Prostate gland (tissue), 2 donors: ENCODE measurements at regions not wholly inside any gene's neighbourhood (a gene's known extent, or its start where the extent isn't known, plus 50 kb on each side); places are given as distances from the start of the nearest gene placed in this dataset.

Source experiments
- POLR2A ChIP-seq: fragments of 450-650 bp; IDR thresholded peaks from one replicate; pipeline ENCODE4 v1.6.1; 2016; ENCODE audit warnings: antibody characterized with exemption, mild to moderate bottlenecking
- POLR2AphosphoS5 ChIP-seq: sonication (generic); formaldehyde crosslinking; IDR thresholded peaks from one replicate; pipeline ENCODE4 v1.6.1; 2017; ENCODE audit warnings: antibody characterized with exemption
- TF ChIP-seq, protein P1 (sequence below), 4 experiments: fragments of 200-600 bp in 2 of 4; fragments of 450-650 bp in 2 of 4; sonication (generic) in 2 of 4; IDR thresholded peaks; 1 replicate in 3 of 4; 2 replicates in 1 of 4; pipeline ENCODE4 v1.5.1; 2016 to 2019; ENCODE audit warnings: antibody characterized with exemption in 4 of 4, mild to moderate bottlenecking in 2 of 4, moderate library complexity in 2 of 4

DNA sequence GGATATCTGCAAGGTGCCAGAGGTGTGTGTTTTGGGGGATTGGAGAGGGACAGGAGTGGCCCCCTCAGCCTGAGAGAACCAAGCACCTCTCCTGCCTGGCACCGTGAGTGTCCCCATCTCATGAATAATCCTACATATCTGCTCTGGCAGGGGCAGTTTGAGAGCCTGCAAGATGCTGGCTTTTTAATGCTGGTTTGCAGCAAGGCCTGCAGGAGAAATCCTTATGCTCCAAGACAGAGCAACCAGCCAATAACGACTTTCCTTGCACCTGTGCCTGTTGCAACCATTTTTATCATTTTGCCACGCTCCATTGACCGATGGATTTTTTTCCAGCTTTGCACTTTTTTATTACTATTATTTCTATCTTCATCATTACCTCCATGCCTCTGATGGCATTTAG, 259.4 kb upstream of the SKOR2 start:
- TF ChIP-seq POLR2AphosphoS5 (no peak), POLR2A (no peak)
- TF ChIP-seq, protein P1, sequence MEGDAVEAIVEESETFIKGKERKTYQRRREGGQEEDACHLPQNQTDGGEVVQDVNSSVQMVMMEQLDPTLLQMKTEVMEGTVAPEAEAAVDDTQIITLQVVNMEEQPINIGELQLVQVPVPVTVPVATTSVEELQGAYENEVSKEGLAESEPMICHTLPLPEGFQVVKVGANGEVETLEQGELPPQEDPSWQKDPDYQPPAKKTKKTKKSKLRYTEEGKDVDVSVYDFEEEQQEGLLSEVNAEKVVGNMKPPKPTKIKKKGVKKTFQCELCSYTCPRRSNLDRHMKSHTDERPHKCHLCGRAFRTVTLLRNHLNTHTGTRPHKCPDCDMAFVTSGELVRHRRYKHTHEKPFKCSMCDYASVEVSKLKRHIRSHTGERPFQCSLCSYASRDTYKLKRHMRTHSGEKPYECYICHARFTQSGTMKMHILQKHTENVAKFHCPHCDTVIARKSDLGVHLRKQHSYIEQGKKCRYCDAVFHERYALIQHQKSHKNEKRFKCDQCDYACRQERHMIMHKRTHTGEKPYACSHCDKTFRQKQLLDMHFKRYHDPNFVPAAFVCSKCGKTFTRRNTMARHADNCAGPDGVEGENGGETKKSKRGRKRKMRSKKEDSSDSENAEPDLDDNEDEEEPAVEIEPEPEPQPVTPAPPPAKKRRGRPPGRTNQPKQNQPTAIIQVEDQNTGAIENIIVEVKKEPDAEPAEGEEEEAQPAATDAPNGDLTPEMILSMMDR (IDR thresholded peaks at IDR 0.05), result no peak
